ENCODE measurements at regions not wholly inside any gene's neighbourhood (a gene's known extent, or its start where the extent isn't known, plus 50 kb on each side); places are given as distances from the start of the nearest gene placed in this dataset.
"Not testable (repeated sequence)": the region's sequence is repeated elsewhere in the genome, so short reads cannot be mapped to it uniquely, and the experiment has no call there.

DNA sequence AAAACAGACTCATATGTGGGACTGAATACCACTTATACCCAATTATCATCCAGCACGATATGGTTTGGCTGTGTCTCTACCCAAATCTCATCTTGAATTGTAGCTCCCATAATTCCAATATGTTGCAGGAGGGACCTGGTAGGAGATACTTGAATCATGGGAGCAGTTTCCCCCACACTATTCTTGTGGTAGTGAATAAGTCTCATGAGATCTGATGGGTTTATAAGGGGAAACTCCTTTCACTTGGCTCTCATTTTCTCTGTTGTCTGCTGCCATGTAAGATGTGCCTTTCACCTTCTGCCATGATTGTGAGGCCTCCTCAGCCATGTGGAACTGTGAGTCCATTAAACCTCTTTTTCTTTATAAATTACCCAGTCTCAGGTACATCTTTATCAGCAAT, 91.9 kb upstream of the FNDC3A start:
- in situ Hi-C loops (cut with MboI; ENCODE audit: low sequenced_read_pairs): not testable (repeated sequence)

DNA sequence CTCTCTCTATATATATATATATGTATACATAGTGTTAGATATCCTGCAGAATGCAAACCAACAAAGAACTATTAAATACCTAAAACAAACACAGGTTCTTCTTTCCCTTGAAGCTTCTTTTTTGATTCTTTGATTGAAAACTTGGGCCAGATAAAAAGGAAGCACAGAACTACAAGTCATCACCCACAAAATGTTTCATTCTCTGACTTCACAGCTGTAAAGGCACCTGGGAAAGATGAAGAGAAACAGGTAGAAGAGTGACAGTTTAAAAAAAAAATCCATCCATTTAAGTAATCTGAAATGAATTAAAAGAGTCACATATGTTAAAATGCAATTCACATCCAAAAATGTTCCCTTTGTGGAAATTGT, 90.7 kb upstream of the FNDC3A start:
- in situ Hi-C loops (cut with MboI; ENCODE audit: low sequenced_read_pairs): no loop called here

DNA sequence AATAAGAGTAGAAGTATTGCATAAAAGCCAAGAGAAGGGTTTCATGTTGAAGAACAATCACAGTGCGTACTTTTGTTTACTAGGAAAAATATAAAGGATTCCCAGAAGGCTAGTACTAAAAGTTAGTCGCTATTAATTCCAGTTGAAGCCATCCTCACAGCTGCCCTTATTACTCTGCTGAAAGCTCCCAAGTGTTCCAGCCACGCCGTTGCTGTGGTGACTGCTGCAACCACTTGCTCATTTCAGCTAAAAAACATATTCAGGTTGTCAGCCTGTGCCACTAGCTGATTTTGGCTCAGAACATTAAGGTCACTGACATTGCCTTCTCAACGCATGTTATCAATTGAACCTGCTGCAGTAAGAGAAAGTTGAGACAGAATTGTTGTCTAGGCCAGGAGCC, 87.1 kb upstream of the FNDC3A start:
- in situ Hi-C loops (cut with MboI; ENCODE audit: low sequenced_read_pairs): no loop called here

DNA sequence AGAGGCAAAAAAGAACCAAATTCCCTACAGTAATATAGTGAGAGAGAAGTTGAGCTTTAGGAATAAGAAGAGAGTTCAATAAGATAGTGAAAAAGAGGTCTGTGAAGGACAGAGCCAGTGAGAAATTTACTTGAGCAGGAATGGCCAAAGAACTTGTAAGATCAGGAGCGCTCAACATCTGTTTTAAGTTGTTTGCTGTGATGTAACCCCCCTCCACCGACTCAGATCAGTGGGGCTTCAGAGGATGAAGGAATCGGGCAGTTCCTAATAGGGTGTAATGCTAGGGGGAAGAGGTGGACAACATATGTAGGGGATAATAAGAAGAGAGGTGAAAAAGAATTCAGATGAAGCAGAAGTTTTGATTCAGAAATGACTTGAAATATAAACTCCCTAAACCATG, 85.3 kb upstream of the FNDC3A start:
- in situ Hi-C loops (cut with MboI; ENCODE audit: low sequenced_read_pairs): no loop called here

DNA sequence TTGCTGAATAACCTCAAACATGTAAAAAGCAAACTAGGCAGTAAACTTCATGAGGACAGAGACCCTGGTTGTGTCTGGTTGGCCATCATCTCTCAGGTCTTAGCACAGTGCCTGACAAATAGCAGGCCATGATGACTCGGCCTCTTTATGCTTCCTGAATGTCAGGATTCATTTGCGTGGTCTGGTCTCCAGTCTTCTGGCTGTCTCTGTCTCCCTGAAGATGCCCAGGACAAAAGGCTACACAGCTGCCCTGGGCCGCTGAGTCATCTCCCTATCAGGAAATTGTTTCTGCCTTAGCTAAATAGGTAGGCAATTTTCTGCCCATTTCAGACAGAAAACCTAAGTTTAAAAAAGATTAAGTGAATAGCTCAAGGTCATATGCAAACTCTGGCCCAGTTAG, 84.1 kb upstream of the FNDC3A start:
- in situ Hi-C loops (cut with MboI; ENCODE audit: low sequenced_read_pairs): no loop called here

DNA sequence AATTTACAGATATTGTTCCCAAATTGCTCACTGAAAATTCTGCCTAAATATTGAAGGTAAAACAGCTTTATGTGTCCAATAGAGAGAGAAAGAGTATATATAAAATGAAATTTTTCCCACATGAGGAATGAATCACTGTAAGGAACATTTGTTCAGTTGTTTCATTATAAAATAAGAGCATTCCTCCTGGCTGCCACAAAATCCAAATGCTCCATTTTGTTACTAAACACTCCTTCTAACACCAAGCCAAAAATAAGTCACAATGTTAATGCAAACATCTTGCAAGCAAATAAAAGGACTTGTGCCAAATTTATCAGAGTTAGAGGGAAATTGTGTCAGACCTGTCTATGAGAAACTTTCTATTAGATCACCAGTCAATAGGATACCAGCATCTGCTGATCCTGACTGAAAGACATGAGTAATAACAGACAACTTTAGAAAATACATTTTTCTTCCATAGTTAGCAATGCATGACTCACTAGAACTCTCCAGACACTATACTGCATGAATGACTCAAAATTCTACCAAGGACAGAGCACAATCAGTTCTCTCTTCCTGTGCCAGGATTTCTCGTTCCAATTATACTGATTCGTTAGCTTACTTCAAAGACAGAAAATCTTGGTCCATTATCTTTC, 83.5 kb upstream of the FNDC3A start:
- in situ Hi-C loops (cut with MboI; ENCODE audit: low sequenced_read_pairs): no loop called here

DNA sequence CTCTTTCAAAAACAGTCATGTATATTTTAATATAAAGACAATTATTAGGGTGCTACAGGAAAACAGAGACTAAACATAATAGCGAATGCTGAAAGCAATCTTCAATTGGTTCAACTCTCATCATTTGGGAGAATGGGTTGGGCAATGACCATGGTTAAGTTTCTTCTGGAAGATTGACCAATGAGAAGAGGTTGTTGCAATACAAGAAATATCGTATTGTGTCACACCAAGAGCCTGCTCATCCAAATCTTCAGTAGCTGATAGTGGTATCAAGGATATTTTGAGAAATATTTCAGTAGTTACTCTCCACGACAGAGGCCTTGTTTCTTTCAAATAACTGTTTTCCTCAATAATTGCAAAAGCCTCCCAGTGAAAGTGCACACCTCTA, 83.0 kb upstream of the FNDC3A start:
- in situ Hi-C loops (cut with MboI; ENCODE audit: low sequenced_read_pairs): no loop called here

DNA sequence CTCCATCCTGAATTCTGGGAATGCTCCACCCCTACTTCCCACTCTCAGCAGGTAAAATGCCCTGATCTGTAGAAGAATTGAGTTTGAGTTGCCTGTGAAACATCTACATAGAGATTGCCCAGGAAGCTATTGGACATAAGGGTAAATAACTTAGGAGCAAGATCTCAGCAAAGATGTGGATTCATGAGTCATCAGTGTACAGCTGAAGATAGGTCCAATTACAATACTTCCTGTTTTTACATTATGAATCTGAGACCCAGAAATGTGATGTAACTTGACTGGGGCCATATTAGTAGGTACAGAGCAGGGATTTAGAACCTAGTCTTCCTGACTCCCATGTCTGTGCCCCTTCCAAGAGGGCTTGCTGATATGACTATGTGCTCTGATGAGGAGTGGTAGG, 79.4 kb upstream of the FNDC3A start:
- in situ Hi-C loops (cut with MboI; ENCODE audit: low sequenced_read_pairs): no loop called here

DNA sequence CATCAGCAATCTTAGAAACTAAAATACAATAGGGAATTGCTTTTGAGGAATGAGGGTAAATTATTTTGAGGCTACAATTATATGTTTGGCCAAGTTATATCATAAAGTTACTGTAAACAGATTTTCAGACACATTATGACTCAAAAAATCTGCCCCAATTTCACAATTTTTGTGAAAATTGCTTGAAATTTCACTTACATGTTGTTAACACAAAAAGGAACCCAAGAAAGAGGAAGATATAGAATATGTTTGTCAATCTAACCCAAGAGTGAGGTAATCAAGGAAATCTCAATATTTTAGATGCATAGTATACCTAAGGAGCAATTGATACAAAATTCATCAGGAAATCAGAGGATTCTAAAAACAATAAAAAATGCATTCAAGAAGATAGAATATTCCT, 73.9 kb upstream of the FNDC3A start:
- in situ Hi-C loops (cut with MboI; ENCODE audit: low sequenced_read_pairs): no loop called here

DNA sequence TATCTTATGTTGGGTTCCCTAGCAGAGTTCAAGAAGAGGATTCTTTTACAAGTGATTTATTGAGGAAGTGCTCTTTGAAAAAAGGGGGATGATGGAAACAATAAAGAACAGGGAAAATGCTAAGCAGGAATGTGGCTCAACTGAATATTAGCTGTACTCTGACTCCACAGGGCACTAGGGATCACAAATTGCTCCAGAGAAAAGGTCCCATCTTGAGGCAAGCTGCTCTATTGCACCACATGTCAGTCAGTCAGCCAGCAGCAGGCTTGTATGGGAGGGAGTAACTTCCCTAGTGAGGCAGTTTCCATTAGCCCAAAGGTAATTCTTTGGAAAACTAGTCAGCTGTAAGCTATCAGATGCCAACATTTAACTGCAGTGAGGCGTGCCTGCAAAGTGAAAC, 73.3 kb upstream of the FNDC3A start:
- in situ Hi-C loops (cut with MboI; ENCODE audit: low sequenced_read_pairs): no loop called here

DNA sequence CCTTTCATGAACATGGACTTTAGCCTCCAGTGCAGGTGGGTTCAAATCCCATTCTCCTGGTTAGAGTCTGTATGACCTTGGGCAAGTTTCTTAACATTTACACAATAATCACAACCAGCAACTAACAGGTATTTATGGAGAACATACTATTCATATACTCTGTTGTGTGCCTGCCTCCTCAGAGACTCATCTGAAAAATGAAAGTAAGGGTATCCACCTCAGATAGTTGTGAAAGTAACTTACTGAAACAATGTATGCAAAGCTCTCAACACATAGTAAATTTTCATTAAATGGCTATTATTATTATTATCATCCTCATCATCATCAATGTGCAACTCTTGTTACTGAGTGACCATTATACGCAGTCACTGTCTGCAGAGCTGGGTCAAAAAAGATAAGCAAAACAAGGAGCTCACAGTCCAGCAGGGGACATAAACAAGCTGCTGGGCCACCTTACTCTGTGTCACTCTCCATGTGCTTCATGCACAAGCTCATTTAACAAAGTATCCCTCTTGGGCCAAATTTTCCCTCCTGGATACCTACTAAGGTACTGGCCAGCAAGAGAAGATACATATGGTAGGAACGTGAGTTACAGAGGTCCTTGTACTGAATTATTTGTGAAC, 70.9 kb upstream of the FNDC3A start:
- in situ Hi-C loops (cut with MboI; ENCODE audit: low sequenced_read_pairs): no loop called here

DNA sequence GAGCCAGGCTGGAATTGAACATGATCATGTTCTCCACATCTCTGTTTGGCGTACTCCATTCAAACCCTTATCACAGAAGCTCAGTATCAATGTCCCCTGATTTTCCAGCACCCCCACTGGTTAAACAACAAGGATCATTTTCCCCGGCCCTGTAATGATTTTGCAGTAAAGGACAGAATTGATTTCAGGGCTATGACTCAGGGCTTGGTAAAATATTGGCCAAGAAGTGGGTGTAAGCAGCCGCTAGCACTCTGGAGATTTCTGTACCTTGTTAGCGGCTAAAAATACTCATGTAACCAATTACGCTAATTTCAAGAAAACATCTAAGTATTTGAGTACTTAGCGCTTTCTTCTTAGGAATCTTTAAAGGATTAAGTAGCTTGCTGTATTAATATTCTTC, 69.5 kb upstream of the FNDC3A start:
- in situ Hi-C loops (cut with MboI; ENCODE audit: low sequenced_read_pairs): no loop called here

DNA sequence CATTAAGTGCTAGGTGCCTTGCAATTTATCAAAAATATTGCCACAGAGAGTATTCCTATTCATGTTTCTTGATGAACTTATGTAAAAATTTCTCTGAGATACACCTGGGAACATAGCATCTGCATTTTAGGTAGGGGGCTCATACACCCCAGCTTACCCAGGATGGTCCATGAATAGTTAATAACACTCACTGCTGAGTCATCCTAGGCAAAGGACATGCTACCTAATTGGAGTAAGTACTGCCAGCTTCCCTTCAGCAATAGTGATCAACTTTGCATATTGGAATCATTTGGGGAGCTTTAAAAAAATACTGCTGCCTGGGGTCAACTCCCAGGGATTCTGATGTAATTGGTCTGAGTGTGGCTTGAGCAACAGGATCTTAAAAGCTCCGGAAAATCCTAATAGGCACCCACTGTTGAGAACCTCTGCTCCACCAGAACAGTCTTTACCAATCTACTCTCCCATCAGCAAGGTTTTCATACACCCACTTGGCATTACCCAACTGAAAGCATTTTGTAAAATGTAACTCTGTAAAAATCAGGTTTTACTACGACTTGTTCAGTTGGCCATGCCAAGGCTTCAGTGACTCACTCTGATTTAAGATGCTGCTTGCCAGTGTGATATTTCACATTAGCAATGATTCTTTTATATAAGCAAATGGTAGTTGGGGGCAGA, 67.2 kb upstream of the FNDC3A start:
- in situ Hi-C loops (cut with MboI; ENCODE audit: low sequenced_read_pairs): no loop called here

DNA sequence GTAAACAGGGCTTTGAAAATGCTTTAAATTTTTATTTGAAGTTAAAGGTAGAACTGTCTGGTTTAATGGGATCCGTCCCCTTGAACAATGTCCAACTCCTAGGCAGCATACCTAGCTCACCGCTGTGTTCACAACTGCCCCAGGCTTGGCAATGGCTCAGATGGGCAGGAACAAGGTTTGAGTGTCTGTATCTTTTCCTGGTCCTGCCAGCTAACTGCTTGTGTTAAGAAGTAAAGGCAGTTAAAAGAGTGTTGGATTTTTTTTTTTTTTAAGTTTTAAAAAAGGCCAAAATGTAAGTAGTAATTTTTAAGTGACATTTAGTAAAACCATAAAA, 66.7 kb upstream of the FNDC3A start:
- in situ Hi-C loops (cut with MboI; ENCODE audit: low sequenced_read_pairs): no loop called here

DNA sequence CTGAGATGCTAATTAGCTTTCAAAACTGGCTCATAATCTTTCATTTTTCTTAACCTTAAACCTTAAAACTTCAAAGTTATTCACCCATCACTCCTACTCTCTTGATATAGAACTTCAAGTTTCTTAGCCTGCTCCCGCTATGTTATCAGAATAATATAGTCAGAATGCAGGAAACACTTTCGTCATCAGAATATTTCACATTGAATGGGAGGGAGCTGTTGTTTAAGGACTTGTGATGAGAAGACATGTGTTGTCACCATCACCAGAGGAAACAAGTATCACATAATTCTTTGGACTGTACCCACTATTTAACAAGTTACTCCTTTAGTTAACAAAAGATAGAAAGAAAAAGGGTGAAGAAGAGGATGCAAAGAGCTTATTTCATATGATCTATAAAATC, 65.0 kb upstream of the FNDC3A start:
- in situ Hi-C loops (cut with MboI; ENCODE audit: low sequenced_read_pairs): no loop called here

DNA sequence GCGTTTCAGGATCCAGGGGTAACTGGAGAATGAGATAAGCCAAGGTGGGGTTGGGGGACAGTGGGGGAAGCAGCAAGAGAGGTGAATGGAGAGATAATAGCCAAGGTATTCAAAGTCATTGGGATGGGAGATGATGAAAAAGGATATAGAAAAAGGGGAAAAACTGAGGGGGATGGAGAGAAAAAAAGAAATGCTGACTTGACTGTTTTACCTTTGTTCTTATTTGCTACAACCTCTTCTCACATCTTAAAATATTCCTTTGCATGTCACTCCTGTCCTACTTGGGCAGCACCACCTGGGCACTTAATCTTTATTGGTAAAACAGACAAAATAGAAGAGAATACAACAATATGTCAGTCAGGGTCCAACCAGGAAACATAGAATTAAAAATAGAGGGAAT, 56.0 kb upstream of the FNDC3A start:
- in situ Hi-C loops (cut with MboI; ENCODE audit: low sequenced_read_pairs): no loop called here

DNA sequence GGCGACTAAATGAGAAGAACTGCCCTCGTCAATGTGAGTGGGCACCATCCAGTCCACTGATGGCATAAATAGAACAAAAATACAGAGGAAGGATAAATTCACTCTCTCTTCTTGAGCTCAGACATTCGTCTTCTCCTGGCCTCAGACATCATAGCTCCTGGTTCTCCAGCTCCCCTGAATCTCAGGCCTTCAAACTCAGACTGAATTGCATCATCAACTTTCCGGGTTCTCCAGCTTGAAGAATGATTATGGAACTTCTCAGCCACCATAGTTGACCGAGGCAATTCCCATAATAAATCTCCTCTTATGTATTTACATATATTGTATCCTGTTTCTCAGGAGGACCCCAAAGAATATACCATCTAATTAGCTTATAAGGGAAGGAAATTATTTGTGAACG, 55.0 kb upstream of the FNDC3A start:
- in situ Hi-C loops (cut with MboI; ENCODE audit: low sequenced_read_pairs): no loop called here

DNA sequence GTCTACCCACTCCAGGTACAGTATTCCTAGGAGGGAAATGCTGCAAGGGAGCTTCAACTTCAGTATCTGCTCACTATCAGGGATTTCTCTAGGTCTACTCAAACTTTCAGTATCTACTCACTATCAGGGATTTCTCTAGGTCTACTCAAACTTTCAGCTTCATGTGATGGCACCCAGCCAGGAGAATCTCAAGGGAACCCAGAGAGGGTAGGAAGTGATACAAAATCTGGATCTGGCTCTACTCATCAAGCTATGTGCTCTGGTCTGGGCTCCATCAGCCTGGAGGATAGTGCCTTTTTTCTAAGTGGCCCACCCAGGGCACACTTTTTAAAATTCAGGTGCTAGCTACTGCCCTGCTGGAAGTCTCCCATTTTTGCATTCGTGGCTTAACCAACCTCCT, 52.3 kb upstream of the FNDC3A start:
- in situ Hi-C loops (cut with MboI; ENCODE audit: low sequenced_read_pairs): no loop called here

DNA sequence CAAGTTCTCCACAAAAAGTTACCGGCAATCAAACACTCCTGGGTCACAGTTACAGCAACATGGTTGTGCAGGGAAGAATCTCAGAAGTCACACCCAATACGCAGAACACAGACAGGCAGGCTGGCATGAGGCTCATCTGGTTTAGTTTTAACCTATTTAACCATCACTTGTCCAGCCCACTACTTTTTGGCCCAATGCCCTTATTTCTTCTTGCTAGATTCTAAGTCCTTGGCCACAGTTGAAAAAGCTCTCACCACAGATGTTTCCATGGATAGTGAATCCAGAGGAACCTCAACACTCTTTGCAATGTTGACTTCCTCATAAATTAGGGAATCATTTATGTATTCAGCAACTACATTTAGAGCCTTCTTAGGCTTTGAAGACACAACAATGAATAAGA, 50.7 kb upstream of the FNDC3A start:
- in situ Hi-C loops (cut with MboI; ENCODE audit: low sequenced_read_pairs): no loop called here

All from HL-60/S4 (cell line).